HepG2 (cell line): ENCODE measurements at regions not wholly inside any gene's neighbourhood (a gene's known extent, or its start where the extent isn't known, plus 50 kb on each side); places are given as distances from the start of the nearest gene placed in this dataset.

Source experiments
- ATAC-seq: fragments of 200-7000 bp; cut with Tn5 transposase; 3 replicates; pipeline ENCODE4 v1.9.1; 2020; ENCODE audit warnings: mild to moderate bottlenecking, moderate library complexity
- BruUV-seq: library from RNA; stranded (reverse); fragments of 400-500 nt; replicated peaks from 2 replicates; lab custom pipeline; 2021; lab: Mats Ljungman, UMichigan
- CTCF ChIA-PET: fragments of 300-600 bp; formaldehyde crosslinking; extraction: SDS; loops from one replicate; lab custom pipeline; 2021; ENCODE audit warnings: low total read pairs, inconsistent platforms, low intra/inter-chr PET ratio; lab: Yijun Ruan, JAX
- POLR2A ChIA-PET: fragments of 350-600 bp; sonication (Branson Sonifier 250); formaldehyde crosslinking; loops from one replicate; lab custom pipeline; 2020; ENCODE audit warnings: antibody characterized with exemption, inconsistent platforms; lab: Yijun Ruan, JAX
- DNase-seq: peaks from one replicate; pipeline ENCODE4 v3.0.0-alpha.2; 2015; ENCODE audit warnings: low spot score
- FAIRE-seq: peaks from 3 replicates; lab custom pipeline; 2011; peaks lifted over from hg19 to GRCh38; lab: Jason Lieb, UNC
- H2AFZ ChIP-seq: one replicate; pipeline ENCODE4 v1.6.1; 2011; ENCODE audit warnings: low read length, inconsistent platforms
- H3K27ac ChIP-seq: fragments of 300-600 bp; 3 replicates; pipeline ENCODE4 v1.8.0; 2011; ENCODE audit warnings: mixed run types, mild to moderate bottlenecking, mixed read lengths, low read length, inconsistent platforms; ENCODE audit not compliant: insufficient read depth; ENCODE audit errors: extremely low read length
- H3K27me3 ChIP-seq, 2 experiments: fragments of 200-600 bp in 1 of 2; 2 replicates in 1 of 2; 3 replicates in 1 of 2; pipeline versions ENCODE4 v1.6.0 to v1.8.0; 2011; ENCODE audit warnings: low read length in 2 of 2, mild to moderate bottlenecking in 2 of 2, moderate library complexity in 2 of 2, inconsistent platforms in 1 of 2; ENCODE audit not compliant: insufficient read depth in 2 of 2, control insufficient read depth in 1 of 2
- H3K36me3 ChIP-seq, 2 experiments: fragments of 200-600 bp in 1 of 2; replicated peaks in 1 of 2; 2 replicates in 1 of 2; 3 replicates in 1 of 2; pipeline versions ENCODE4 v1.5.1 to v1.8.0; 2011; ENCODE audit warnings: low read length in 2 of 2, inconsistent platforms in 1 of 2; ENCODE audit not compliant: insufficient read depth in 2 of 2, control insufficient read depth in 1 of 2
- H3K4me1 ChIP-seq: 2 replicates; pipeline ENCODE4 v1.5.1; 2012; ENCODE audit warnings: low read length, inconsistent platforms; ENCODE audit not compliant: insufficient read depth
- H3K4me2 ChIP-seq: 2 replicates; pipeline ENCODE4 v1.6.0; 2011; ENCODE audit warnings: low read depth, low read length, inconsistent platforms
- H3K4me3 ChIP-seq, 3 experiments: fragments of 200-600 bp in 1 of 3; sonication (generic), shearing (Covaris generic) in 1 of 3; replicated peaks in 1 of 3; 2 replicates each; pipeline ENCODE4 v1.5.1; 2011 to 2016; ENCODE audit warnings: low read length in 3 of 3, inconsistent platforms in 2 of 3, low read depth in 2 of 3, mild to moderate bottlenecking in 2 of 3, control low read depth in 1 of 3, mixed read lengths in 1 of 3; ENCODE audit not compliant: insufficient read depth in 1 of 3
- H3K79me2 ChIP-seq: one replicate; pipeline ENCODE4 v1.6.1; 2011; ENCODE audit warnings: low read length, inconsistent platforms; ENCODE audit not compliant: insufficient read depth
- H3K9ac ChIP-seq: 2 replicates; pipeline ENCODE4 v1.6.0; 2011; ENCODE audit warnings: mild to moderate bottlenecking, low read depth, low read length, inconsistent platforms; ENCODE audit not compliant: insufficient read depth
- H3K9me3 ChIP-seq: 2 replicates; pipeline ENCODE4 v1.5.1; 2012; ENCODE audit warnings: mild to moderate bottlenecking, low read length
- H4K20me1 ChIP-seq: 2 replicates; pipeline ENCODE4 v1.6.0; 2011; ENCODE audit warnings: inconsistent platforms, mild to moderate bottlenecking, low read length, moderate library complexity; ENCODE audit not compliant: insufficient read depth
- ARNT2 ChIP-seq: sonication (generic); formaldehyde crosslinking; IDR thresholded peaks from 2 replicates; pipeline ENCODE4 v1.8.0; 2022; ENCODE audit warnings: mild to moderate bottlenecking, low read depth, missing genetic modification reagents, moderate library complexity
- FOSL1 ChIP-seq: sonication (generic); formaldehyde crosslinking; IDR thresholded peaks from 2 replicates; pipeline ENCODE4 v1.9.0; 2021; ENCODE audit warnings: missing genetic modification reagents, borderline replicate concordance
- FOXM1 ChIP-seq: sonication (generic); formaldehyde crosslinking; IDR thresholded peaks from 2 replicates; pipeline ENCODE4 v1.5.0; 2020; ENCODE audit warnings: missing genetic modification reagents
- HNRNPLL ChIP-seq: fragments of 200-400 bp; formaldehyde crosslinking; IDR thresholded peaks from 2 replicates; pipeline ENCODE4 v1.6.1; 2017; ENCODE audit warnings: mild to moderate bottlenecking, low read depth, low read length; ENCODE audit not compliant: poor library complexity, severe bottlenecking
- JDP2 ChIP-seq: sonication (generic); formaldehyde crosslinking; IDR thresholded peaks from 2 replicates; pipeline ENCODE4 v1.8.1; 2022; ENCODE audit warnings: missing genetic modification reagents, borderline replicate concordance
- RELA ChIP-seq: sonication (generic); formaldehyde crosslinking; IDR thresholded peaks from 2 replicates; pipeline ENCODE4 v1.4.0; 2020; ENCODE audit warnings: missing genetic modification reagents
- ZKSCAN5 ChIP-seq: sonication (generic); formaldehyde crosslinking; IDR thresholded peaks from 2 replicates; pipeline ENCODE4 v1.5.1; 2020; ENCODE audit warnings: mild to moderate bottlenecking, missing genetic modification reagents
- ZNF180 ChIP-seq: sonication (generic); formaldehyde crosslinking; IDR thresholded peaks from 2 replicates; pipeline ENCODE4 v1.4.0; 2020; ENCODE audit warnings: low read depth, missing genetic modification reagents, borderline replicate concordance
- ZNF446 ChIP-seq: sonication (generic); formaldehyde crosslinking; IDR thresholded peaks from 2 replicates; pipeline ENCODE4 v1.5.0; 2020; ENCODE audit warnings: mild to moderate bottlenecking, missing genetic modification reagents
- ZNF530 ChIP-seq: sonication (generic); formaldehyde crosslinking; IDR thresholded peaks from 2 replicates; pipeline ENCODE4 v1.5.0; 2020; ENCODE audit warnings: low read depth, mild to moderate bottlenecking, missing genetic modification reagents
- ZNF547 ChIP-seq: sonication (generic); formaldehyde crosslinking; IDR thresholded peaks from 2 replicates; pipeline ENCODE4 v1.5.1; 2020; ENCODE audit warnings: mild to moderate bottlenecking, missing genetic modification reagents
- ZNF605 ChIP-seq: sonication (generic); formaldehyde crosslinking; IDR thresholded peaks from 2 replicates; pipeline ENCODE4 v1.8.0; 2022; ENCODE audit warnings: mild to moderate bottlenecking, missing genetic modification reagents
- ZNF703 ChIP-seq: sonication (generic); formaldehyde crosslinking; IDR thresholded peaks from 2 replicates; pipeline ENCODE4 v1.5.1; 2020; ENCODE audit warnings: missing genetic modification reagents, mild to moderate bottlenecking, moderate library complexity, borderline replicate concordance
- WGBS: methylation state at CpG from one replicate; pipeline ENCODE4 v1.1.6; 2017; ENCODE audit warnings: low lambda C conversion rate; 5-methylcytosine and 5-hydroxymethylcytosine counted together
- in situ Hi-C: cut with HindIII; loops from 2 replicates; pipeline ENCODE4 v1.10.0; 2017; ENCODE audit warnings: low pct_unique_long_range_greater_than_20kb; ENCODE audit not compliant: extremely low pct_ligation_motif_present
- intact Hi-C: fragments of 100-400 bp; cut with micrococcal nuclease; formaldehyde crosslinking; loops from one replicate; pipeline ENCODE4 v1.10.0; 2022; ENCODE audit not compliant: unreplicated experiment
- TF ChIP-seq, protein P1 (sequence below): sonication (generic); formaldehyde crosslinking; conservative IDR thresholded peaks from 2 replicates; pipeline ENCODE4 v1.8.1; 2023; ENCODE audit warnings: missing genetic modification reagents
- TF ChIP-seq, protein P2 (sequence below): fragments of 450-650 bp; IDR thresholded peaks from 2 replicates; pipeline ENCODE4 v1.6.1; 2017; ENCODE audit warnings: mild to moderate bottlenecking
- TF ChIP-seq, protein P3 (sequence below), 2 experiments: sonication (generic) in 1 of 2; formaldehyde crosslinking in 1 of 2; IDR thresholded peaks; 2 replicates each; pipeline versions ENCODE4 v1.4.0 to v1.6.1; 2018 to 2020; ENCODE audit warnings: missing genetic modification reagents in 2 of 2, borderline replicate concordance in 1 of 2, low read depth in 1 of 2, mild to moderate bottlenecking in 1 of 2, missing biosample characterization in 1 of 2
- TF ChIP-seq, protein P4 (sequence below): sonication (generic); formaldehyde crosslinking; conservative IDR thresholded peaks from 2 replicates; pipeline ENCODE4 v1.8.0; 2022; ENCODE audit warnings: missing genetic modification reagents

DNA sequence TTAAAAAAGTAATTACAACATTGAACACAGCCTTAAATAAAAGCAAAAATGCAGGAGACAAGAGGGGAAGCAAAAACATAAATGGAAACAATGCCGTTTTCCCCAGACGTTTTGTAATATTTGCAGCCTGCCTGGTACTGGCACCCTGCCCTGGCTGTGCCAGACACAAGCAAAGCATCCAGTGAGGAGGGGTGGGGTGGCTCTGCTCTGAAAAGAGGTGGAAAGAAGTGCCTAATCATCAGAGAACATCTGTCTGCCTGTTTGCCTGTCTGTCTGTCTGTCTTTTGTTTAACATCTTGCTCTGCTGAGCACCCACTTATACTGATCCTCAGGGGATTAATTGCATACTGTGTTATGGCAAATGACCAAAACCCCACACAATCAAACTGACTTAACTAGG, 62.7 kb downstream of the C16orf82 start:
- TF ChIP-seq ZNF547 (no peak), ZNF530 (no peak), ZNF605 (CRISPR knock-in tag) (no peak), FOXM1 (CRISPR knock-in tag) (no peak), RELA (no peak), ZNF703 (CRISPR knock-in tag) (no peak), JDP2 (CRISPR knock-in tag) (no peak), FOSL1 (no peak), ZNF180 (CRISPR knock-in tag) (no peak), HNRNPLL (no peak), ARNT2 (CRISPR knock-in tag) (no peak), ZNF446 (no peak), ZKSCAN5 (no peak)
- TF ChIP-seq, protein P1, sequence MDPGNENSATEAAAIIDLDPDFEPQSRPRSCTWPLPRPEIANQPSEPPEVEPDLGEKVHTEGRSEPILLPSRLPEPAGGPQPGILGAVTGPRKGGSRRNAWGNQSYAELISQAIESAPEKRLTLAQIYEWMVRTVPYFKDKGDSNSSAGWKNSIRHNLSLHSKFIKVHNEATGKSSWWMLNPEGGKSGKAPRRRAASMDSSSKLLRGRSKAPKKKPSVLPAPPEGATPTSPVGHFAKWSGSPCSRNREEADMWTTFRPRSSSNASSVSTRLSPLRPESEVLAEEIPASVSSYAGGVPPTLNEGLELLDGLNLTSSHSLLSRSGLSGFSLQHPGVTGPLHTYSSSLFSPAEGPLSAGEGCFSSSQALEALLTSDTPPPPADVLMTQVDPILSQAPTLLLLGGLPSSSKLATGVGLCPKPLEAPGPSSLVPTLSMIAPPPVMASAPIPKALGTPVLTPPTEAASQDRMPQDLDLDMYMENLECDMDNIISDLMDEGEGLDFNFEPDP, result no peak
- TF ChIP-seq, protein P2, sequence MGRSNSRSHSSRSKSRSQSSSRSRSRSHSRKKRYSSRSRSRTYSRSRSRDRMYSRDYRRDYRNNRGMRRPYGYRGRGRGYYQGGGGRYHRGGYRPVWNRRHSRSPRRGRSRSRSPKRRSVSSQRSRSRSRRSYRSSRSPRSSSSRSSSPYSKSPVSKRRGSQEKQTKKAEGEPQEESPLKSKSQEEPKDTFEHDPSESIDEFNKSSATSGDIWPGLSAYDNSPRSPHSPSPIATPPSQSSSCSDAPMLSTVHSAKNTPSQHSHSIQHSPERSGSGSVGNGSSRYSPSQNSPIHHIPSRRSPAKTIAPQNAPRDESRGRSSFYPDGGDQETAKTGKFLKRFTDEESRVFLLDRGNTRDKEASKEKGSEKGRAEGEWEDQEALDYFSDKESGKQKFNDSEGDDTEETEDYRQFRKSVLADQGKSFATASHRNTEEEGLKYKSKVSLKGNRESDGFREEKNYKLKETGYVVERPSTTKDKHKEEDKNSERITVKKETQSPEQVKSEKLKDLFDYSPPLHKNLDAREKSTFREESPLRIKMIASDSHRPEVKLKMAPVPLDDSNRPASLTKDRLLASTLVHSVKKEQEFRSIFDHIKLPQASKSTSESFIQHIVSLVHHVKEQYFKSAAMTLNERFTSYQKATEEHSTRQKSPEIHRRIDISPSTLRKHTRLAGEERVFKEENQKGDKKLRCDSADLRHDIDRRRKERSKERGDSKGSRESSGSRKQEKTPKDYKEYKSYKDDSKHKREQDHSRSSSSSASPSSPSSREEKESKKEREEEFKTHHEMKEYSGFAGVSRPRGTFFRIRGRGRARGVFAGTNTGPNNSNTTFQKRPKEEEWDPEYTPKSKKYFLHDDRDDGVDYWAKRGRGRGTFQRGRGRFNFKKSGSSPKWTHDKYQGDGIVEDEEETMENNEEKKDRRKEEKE, result no peak
- TF ChIP-seq, protein P3, sequence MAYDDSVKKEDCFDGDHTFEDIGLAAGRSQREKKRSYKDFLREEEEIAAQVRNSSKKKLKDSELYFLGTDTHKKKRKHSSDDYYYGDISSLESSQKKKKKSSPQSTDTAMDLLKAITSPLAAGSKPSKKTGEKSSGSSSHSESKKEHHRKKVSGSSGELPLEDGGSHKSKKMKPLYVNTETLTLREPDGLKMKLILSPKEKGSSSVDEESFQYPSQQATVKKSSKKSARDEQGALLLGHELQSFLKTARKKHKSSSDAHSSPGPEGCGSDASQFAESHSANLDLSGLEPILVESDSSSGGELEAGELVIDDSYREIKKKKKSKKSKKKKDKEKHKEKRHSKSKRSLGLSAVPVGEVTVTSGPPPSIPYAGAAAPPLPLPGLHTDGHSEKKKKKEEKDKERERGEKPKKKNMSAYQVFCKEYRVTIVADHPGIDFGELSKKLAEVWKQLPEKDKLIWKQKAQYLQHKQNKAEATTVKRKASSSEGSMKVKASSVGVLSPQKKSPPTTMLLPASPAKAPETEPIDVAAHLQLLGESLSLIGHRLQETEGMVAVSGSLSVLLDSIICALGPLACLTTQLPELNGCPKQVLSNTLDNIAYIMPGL (CRISPR knock-in tag; IDR thresholded peaks at IDR 0.05; ENCODE audit: borderline replicate concordance in 1 of 2, low read depth in 1 of 2), result no peak
- TF ChIP-seq, protein P4, sequence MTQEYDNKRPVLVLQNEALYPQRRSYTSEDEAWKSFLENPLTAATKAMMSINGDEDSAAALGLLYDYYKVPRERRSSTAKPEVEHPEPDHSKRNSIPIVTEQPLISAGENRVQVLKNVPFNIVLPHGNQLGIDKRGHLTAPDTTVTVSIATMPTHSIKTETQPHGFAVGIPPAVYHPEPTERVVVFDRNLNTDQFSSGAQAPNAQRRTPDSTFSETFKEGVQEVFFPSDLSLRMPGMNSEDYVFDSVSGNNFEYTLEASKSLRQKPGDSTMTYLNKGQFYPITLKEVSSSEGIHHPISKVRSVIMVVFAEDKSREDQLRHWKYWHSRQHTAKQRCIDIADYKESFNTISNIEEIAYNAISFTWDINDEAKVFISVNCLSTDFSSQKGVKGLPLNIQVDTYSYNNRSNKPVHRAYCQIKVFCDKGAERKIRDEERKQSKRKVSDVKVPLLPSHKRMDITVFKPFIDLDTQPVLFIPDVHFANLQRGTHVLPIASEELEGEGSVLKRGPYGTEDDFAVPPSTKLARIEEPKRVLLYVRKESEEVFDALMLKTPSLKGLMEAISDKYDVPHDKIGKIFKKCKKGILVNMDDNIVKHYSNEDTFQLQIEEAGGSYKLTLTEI (CRISPR knock-in tag), result no peak
- Histone ChIP-seq H3K4me1 (no peaks in the 10 kb centered on the region), H4K20me1 (no peaks in the 10 kb centered on the region), H3K9me3 (peaks cover 27% of the 10 kb centered on the region), H2AFZ (no peak overlapping the region), H3K4me3 (no peak overlapping the region), H3K4me2 (no peak overlapping the region), H3K79me2 (no peaks in the 10 kb centered on the region), H3K36me3 (no peaks in the 10 kb centered on the region), H3K27me3 (no peaks in the 10 kb centered on the region; a peak in 1 of 5 replicates), H3K9ac (no peak overlapping the region), H3K27ac (no peak overlapping the region)
- WGBS, result 24% methylated on average over 2 of the region's 2 CpGs
- ChIA-PET POLR2A (no interaction called here), CTCF (no interaction called here)
- in situ Hi-C loops (no loop called here), intact Hi-C loops (no loop called here)
- ATAC-seq (no peak), DNase-seq (no peak), FAIRE-seq (no peak)
- BruUV-seq, result no TSS peak
